ENCODE measurements at regions not wholly inside any gene's neighbourhood (a gene's known extent, or its start where the extent isn't known, plus 50 kb on each side); places are given as distances from the start of the nearest gene placed in this dataset.

DNA sequence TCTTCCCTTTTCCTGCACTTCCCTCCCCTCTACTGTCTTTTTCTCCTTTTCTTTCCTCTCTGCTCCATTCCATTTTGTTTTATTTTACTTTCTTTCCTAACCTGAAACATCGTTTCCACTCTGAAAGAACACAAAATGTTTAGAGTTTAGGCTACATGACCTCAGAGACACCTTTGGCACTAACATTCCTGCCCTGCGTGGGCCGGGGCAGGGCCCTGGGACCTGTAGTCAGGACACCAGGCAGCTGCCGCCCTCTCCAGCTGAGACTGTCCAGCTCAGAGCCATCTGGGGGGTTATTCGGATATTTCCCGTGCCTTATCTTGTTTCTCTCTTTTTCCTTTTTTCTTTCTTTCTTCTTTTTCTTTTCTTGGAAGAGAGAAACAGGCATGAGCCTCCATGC, 58.3 kb upstream of the ERCC6L2 start:
- Histone ChIP-seq H3K36me3 (replicated peaks in 1 of 2; ENCODE audit: control extremely low read depth in 1 of 2, control insufficient read depth in 1 of 2, extremely low read depth in 1 of 2, insufficient read depth in 2 of 2, low read length in 1 of 2) (no peaks in the 10 kb centered on the region), H3K4me1 (ENCODE audit: control insufficient read depth in 2 of 2, insufficient read depth in 2 of 2, low read length in 2 of 2) (no peaks in the 10 kb centered on the region), H3K27me3 (replicated peaks in 1 of 4; ENCODE audit: control extremely low read depth in 1 of 4, control insufficient read depth in 3 of 4, insufficient read depth in 4 of 4, low read length in 3 of 4) (no peaks in the 10 kb centered on the region), H4K20me1 (ENCODE audit: control insufficient read depth, insufficient read depth, low read length, poor library complexity, severe bottlenecking) (no peaks in the 10 kb centered on the region), H3K9ac (ENCODE audit: low read length) (no peak overlapping the region), H3K79me2 (ENCODE audit: control insufficient read depth, insufficient read depth, low read length) (no peaks in the 10 kb centered on the region), H3K4me3 (ENCODE audit: control extremely low read depth in 1 of 5, extremely low read depth in 1 of 5, insufficient read depth in 1 of 5, low read depth in 2 of 5, low read length in 4 of 5) (no peak overlapping the region), H2AFZ (ENCODE audit: insufficient read depth, low read depth, low read length, poor library complexity, severe bottlenecking) (no peak overlapping the region), H3K27ac (ENCODE audit: low read length in 2 of 2) (no peak overlapping the region), H3K9me3 (ENCODE audit: control extremely low read depth in 1 of 3, control insufficient read depth in 2 of 3, insufficient read depth in 1 of 3, low read length in 2 of 3) (peaks cover 0 to 4% (median 0%) of the 10 kb centered on the region in 3 donors), H3K4me2 (replicated peaks; ENCODE audit: low read depth, low read length, poor library complexity, severe bottlenecking) (no peak overlapping the region)
- intact Hi-C loops (cut with micrococcal nuclease), result no loop called here
- DNase-seq (no peak), ATAC-seq (ENCODE audit: low read depth) (no peak)
- WGBS (ENCODE audit: insufficient coverage), result 93% methylated on average over 4 of the region's 6 CpGs
- no peak overlapping the region for H3K4me3 Mint-ChIP-seq
- H3K27ac Mint-ChIP-seq, result no peak overlapping the region
- no peaks in the 10 kb centered on the region for H3K27me3 Mint-ChIP-seq
- ChIA-PET POLR2A (no interaction called here), CTCF (no interaction called here)
- TF ChIP-seq, protein P1, sequence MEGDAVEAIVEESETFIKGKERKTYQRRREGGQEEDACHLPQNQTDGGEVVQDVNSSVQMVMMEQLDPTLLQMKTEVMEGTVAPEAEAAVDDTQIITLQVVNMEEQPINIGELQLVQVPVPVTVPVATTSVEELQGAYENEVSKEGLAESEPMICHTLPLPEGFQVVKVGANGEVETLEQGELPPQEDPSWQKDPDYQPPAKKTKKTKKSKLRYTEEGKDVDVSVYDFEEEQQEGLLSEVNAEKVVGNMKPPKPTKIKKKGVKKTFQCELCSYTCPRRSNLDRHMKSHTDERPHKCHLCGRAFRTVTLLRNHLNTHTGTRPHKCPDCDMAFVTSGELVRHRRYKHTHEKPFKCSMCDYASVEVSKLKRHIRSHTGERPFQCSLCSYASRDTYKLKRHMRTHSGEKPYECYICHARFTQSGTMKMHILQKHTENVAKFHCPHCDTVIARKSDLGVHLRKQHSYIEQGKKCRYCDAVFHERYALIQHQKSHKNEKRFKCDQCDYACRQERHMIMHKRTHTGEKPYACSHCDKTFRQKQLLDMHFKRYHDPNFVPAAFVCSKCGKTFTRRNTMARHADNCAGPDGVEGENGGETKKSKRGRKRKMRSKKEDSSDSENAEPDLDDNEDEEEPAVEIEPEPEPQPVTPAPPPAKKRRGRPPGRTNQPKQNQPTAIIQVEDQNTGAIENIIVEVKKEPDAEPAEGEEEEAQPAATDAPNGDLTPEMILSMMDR (IDR thresholded peaks at IDR 0.05), result no peak
- no peak for TF ChIP-seq EZH2 (IDR thresholded peaks at IDR 0.05; ENCODE audit: borderline replicate concordance, insufficient read depth, low read depth, low read length, poor library complexity, severe bottlenecking)
- no peaks in the 10 kb centered on the region for H3K9me3 Mint-ChIP-seq (ENCODE audit: insufficient read depth)
- H3K4me1 Mint-ChIP-seq, result no peaks in the 10 kb centered on the region

DNA sequence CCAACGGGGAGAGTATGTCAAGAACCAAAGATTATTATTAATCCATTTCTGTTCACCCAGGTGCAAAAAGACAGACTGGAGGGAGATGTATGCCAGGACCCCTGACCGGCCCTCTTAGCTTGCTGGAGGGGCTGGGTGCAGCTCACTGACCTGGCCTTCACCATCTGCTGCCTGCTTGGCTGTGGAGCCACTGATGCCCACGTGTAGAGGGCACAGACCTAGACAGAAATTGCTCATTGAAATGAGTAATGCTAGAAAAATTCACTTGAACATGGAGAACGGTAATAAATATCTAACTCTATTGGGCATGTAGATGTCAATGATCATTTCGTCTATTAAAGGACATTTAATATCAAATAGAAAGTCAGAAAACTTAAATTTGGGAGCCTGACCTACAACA, 58.8 kb upstream of the ERCC6L2 start:
- TF ChIP-seq, protein P1 (IDR thresholded peaks at IDR 0.05), result no peak
- TF ChIP-seq EZH2 (IDR thresholded peaks at IDR 0.05; ENCODE audit: borderline replicate concordance, insufficient read depth, low read depth, low read length, poor library complexity, severe bottlenecking), result no peak
- H3K4me3 ChIP-seq (ENCODE audit: control extremely low read depth in 1 of 5, extremely low read depth in 1 of 5, insufficient read depth in 1 of 5, low read depth in 2 of 5, low read length in 4 of 5), result no peak overlapping the region
- H3K36me3 ChIP-seq (replicated peaks in 1 of 2; ENCODE audit: control extremely low read depth in 1 of 2, control insufficient read depth in 1 of 2, extremely low read depth in 1 of 2, insufficient read depth in 2 of 2, low read length in 1 of 2), result no peaks in the 10 kb centered on the region
- intact Hi-C loops (cut with micrococcal nuclease), result no loop called here
- ChIA-PET POLR2A (no interaction called here), CTCF (no interaction called here)
- Mint-ChIP-seq H3K4me3 (no peak overlapping the region), H3K27me3 (no peaks in the 10 kb centered on the region), H3K9me3 (ENCODE audit: insufficient read depth) (no peaks in the 10 kb centered on the region), H3K4me1 (no peaks in the 10 kb centered on the region), H3K27ac (no peak overlapping the region)
- no peak for ATAC-seq (ENCODE audit: low read depth)
- DNase-seq, result no peak
- H2AFZ ChIP-seq (ENCODE audit: insufficient read depth, low read depth, low read length, poor library complexity, severe bottlenecking), result no peak overlapping the region
- no peak overlapping the region for H3K27ac ChIP-seq (ENCODE audit: low read length in 2 of 2)
- no peak overlapping the region for H3K4me2 ChIP-seq (replicated peaks; ENCODE audit: low read depth, low read length, poor library complexity, severe bottlenecking)
- H3K79me2 ChIP-seq (ENCODE audit: control insufficient read depth, insufficient read depth, low read length), result no peaks in the 10 kb centered on the region
- H3K4me1 ChIP-seq (ENCODE audit: control insufficient read depth in 2 of 2, insufficient read depth in 2 of 2, low read length in 2 of 2), result no peaks in the 10 kb centered on the region
- peaks cover 0 to 4% (median 0%) of the 10 kb centered on the region in 3 donors for H3K9me3 ChIP-seq (ENCODE audit: control extremely low read depth in 1 of 3, control insufficient read depth in 2 of 3, insufficient read depth in 1 of 3, low read length in 2 of 3)
- H3K9ac ChIP-seq (ENCODE audit: low read length), result no peak overlapping the region
- H4K20me1 ChIP-seq (ENCODE audit: control insufficient read depth, insufficient read depth, low read length, poor library complexity, severe bottlenecking), result no peaks in the 10 kb centered on the region
- WGBS (ENCODE audit: insufficient coverage), result 94% methylated on average over 2 of the region's 5 CpGs
- no peaks in the 10 kb centered on the region for H3K27me3 ChIP-seq (replicated peaks in 1 of 4; ENCODE audit: control extremely low read depth in 1 of 4, control insufficient read depth in 3 of 4, insufficient read depth in 4 of 4, low read length in 3 of 4)
